ENCODE measurements at regions not wholly inside any gene's neighbourhood (a gene's known extent, or its start where the extent isn't known, plus 50 kb on each side); places are given as distances from the start of the nearest gene placed in this dataset.

DNA sequence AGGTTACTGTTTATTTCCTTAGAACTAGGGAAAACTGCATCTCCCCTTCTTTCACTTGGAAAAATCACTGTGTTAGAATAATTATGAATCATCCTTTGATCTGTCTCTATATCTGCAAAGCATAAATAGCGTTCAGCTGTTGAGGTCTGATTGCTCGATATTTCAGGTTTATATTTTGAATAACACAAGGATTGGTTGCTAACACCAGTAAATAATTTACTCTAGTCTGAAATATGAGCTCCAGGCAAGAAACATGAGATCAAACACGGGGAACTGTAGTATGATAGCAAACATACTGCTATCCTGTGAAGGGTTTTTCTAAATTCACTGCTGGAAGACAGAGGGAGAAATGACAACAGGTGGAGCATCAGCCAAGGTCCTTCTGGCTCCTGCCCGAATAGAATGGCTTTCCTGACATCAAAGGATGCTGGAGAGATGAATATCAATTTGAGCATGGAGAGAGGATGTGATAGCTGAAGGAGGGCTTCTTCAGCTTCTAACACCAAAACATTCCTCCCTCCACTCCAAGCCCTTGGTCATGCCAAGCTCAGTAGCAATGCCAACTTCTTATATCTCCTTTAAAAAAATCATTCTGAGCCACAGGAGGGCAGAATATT, 450.3 kb downstream of the SHISA9 start:
- TF ChIP-seq POLR2AphosphoS5 (IDR thresholded peaks at IDR 0.05; ENCODE audit: low read depth, low read length), result no peak
- TF ChIP-seq POLR2A (IDR thresholded peaks at IDR 0.05; ENCODE audit: low read depth, low read length), result no peak
- TF ChIP-seq TAF1 (IDR thresholded peaks at IDR 0.05; ENCODE audit: borderline replicate concordance, low read depth, low read length), result no peak
